GM21737 (cell line): ENCODE measurements at regions not wholly inside any gene's neighbourhood (a gene's known extent, or its start where the extent isn't known, plus 50 kb on each side); places are given as distances from the start of the nearest gene placed in this dataset.

Experiments used
- ATAC-seq: cut with Tn5 transposase; IDR thresholded peaks from one replicate; pipeline ENCODE4 v1.9.1; 2021; ENCODE audit warnings: mild to moderate bottlenecking, moderate library complexity; ENCODE audit not compliant: unreplicated experiment

DNA sequence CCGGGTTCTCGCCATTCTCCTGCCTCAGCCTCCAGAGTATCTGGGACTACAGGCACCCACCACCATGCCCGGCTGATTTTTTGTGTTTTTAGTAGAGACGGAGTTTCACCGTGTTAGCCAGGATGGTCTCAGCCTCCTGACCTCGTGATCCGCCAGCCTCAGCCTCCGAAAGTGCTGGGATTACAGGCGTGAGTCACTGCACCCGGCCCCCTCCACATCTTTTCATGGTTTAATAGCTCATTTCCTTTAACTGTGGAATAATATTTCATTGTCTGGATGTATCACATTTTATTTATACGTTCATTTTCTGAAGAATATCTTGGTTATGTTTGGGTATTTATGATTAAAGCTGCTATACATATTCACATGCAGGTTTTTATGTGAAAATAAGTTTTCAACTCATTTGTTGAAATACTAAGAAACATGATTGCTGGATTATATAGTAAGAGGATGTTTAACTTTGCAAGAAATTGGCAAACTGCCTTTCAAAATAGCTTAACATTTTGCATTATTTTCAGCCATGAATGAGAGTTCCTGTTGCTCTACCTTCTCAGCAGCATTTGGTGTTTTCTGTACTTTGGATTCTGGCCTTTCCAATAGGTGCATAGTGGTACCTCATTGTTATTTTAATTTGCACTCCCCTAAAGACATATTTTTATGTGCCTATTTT is 591.9 kb downstream of the TECRL start:
- no peak for ATAC-seq

DNA sequence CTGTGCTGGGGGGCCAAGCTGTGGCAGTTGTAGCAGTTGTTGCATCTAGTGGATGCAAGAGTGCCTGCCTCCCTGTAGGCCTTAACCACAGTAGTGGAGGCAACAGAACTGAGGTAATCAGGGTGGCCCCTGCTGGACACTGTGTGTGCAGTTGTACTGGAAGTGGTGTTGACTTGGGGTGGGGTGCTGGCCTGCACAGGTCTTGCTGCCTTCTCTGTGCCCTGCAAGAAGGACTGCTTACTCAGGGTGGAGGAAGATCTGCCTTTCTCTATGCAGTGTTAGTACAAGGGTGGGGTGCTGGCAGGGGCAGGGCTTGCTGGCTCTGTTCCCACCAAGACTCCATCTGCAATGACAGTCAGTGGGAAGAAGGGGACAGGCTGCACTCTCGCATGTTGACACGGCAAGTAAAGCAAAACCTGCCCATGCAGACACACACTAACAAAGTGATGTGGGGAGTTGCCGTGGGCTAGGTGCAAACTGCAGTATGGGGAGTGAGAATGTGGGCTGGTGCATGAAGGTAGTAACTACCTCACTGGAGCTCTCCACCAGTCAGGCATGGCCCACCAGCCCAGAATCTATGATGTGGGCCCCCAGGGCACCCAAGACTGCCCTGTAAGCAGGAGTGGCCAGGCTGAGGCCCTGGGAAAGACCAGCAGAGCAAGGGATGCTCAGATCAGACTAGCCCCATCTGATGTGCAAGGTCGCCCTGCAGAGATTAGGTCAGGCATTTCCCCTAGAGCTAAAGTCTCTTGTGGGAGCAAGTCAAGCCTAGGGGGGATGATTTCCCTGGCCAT is 594.9 kb downstream of the TECRL start:
- no peak for ATAC-seq

DNA sequence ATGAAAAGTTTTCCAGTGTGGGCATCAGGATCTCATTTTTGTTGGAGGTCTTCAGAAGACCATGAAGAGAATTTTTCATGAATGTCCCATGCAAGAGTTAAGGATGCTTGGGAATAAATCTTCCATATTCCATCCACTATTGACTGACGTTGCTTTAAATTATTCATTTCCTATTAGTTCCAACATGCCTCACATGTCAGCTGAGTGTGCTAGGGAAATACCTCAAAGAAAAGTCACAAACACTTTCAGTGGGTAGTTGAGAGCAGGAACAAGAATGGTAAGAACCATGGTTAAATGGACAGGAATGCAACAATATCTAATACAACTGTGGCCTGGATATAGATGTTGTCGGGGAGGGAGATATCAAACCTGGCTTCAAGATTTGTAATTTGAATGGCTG is 610.1 kb downstream of the TECRL start:
- no peak for ATAC-seq

DNA sequence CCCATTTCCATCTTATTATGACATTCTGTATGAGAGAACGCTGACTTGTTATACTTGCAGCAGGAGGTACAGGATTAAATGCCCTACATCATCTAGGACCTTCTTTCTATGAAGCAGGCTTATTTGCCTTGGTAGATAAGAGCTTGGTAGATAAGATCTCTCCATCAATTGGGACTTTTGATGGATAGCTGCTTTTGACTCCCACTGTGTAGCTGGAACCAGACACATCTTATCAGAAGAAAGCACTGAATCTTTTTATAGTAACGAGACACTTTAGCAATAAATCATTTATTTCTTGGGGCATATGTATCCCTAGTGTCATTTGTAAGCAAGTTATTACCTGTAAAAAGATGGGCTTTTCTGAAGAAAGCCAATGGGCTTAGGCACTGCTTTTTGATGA is 613.9 kb downstream of the TECRL start:
- ATAC-seq: no peak

DNA sequence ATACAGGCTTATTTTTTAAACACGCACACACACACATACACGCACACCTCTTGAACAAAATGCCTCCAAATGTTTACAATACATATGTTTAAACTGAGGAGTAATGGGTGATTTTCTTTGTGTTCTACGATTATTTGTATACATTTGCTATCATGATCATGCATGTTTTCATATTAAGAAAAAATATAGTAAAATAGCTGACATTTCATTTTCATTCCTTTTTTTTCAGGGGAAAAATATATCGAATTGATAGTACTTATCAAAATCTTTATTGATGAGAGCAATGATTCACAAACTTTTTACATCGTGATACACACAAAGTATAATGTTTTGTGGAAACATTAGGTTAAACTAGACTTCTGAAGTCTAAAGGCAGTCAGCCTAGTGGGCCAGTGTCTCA is 618.9 kb downstream of the TECRL start:
- ATAC-seq: no peak

DNA sequence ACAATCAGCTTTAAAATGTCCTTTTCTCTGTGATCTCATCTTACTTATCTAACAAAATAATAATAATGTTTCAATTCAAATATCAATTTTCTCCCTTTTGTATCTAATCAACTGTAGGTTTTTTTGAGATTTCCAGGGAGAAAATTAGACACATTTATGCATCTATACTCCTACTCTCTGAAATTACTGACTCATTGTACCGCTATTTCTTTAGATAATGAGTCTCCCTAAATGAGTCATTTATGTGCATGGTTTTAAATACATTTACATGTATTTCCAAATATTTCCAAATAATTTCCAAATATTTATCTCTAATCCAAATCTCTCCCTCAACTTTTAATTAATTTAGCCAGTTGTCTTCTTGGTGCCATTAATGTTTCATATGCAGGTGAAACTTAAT is 621.0 kb downstream of the TECRL start:
- ATAC-seq: no peak

DNA sequence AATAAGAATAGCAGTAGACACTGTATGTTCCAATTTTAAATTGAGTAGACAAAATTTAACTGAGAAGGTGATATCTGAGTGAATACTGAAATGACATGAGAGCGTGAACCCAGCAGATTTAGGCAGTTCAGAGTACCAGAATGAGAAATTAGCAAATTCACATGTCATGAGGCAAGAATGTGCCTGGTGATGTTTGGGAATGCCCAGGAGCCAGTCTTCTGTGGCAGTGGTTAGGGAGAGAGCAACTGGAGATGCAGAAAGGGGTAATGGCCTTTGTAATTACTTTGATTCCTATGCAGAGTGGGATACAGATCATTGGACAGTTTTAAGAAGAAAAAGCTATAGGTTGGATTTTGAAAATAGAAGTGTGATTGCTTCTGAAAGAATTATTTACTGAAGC is 621.9 kb downstream of the TECRL start:
- no peak for ATAC-seq

DNA sequence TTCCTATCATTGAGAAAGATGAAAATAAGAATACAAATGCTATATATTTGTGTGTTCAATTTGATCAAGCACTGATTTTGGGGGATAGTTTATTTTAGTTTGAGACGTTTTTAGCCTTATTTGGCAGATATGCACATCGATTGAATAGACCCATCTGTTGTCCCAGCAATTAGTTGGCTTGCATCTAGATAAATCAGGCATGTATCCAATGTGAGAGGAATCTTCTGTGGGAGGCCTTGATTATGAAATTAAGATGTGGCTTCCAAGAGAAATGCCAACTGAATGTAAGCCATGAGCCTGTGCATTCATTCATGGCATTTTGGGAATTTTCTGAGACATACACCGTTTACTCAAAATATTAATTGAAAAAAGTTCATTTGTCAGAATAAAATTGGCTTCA is 623.1 kb downstream of the TECRL start:
- no peak for ATAC-seq

DNA sequence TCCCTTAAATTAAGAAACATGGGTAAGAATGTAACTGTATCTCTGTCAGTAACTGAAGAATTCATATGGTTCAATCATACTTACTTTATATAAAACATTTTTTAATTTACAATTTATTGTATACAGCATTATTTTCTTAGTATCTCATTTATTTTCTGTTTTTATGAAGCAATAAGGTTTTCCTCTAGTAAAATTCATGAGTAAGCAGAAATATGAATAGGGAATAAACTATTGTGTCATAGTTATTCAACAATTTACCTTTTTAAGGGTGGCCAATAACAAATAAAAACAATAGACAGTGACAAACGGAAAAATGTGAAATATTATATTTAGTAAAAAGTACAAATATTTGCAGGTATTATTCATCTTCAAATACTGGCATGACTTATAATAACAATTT is 624.4 kb downstream of the TECRL start:
- no peak for ATAC-seq

DNA sequence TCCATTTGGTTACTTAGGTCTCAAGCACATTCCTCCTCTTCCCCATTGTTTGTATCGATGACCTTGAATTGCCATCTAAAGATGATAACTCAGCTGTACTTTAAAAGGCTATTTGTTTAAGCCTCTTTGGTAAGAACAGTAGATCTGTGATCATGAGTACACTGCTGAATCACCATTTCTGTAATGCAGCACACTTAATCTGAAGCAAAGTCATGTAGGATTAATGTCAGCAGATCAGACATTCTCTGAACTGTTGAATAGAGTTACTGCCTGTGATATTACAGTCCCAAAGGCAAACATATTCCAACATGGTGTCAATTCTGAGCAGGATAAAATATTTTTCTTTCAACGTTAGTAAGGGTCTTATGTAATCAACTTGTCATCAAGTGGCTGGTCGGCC is 631.6 kb downstream of the TECRL start:
- no peak for ATAC-seq

DNA sequence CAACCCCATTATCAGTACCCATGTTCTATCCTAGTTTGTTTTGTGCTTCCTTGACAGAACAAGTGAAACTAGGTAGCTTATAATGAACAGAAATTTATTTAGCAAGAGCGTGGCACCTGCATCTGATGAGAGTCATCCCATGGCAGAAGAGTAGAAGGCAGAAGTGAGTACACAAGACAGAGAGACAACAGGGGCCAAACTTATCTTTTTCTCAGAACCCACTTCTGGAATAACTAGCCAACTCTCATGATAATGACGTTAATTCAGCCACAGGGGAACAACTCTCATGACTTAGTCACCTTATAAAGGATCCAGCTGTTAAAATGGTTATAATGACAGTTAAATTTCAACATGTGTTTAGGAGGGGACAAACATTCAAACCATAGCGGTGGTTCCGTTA is 644.9 kb downstream of the TECRL start:
- ATAC-seq: no peak

DNA sequence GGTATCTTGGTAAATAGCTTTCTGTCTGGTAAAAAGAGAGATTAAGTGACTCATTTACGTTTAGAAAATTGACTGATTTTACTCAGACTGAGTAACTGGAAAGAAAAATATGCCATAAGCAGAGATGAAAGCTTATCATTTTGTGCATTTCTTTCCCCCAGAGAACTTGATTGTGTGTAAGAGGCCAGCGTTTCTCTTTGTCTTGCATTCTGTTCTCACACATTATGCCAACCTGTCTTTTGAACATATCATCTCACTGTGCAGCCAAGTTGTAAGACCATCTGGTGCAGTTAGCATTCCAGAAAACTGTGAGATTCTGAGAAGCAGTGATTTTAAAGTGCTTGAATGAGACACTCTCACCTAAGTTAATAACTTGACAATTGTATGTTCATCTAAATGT is 651.3 kb downstream of the TECRL start:
- ATAC-seq: no peak

DNA sequence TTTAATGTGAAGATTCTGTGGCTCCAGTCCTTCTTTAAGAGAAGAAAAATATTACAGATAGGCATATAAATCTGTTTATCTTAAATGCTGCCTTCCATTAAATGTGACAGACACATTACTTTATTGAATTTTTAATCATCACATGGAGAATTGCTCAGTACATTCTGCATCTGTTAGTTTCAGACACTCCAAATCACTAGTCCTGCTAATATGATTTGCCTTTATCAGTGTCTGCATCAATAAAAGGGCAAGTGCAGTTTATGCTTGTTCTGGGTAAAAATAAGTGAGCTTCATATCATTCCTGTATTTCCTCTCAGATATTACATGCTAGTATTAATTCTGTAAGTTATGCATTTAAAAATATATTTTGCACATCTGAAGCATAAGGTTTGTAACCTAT is 666.4 kb downstream of the TECRL start:
- no peak for ATAC-seq

DNA sequence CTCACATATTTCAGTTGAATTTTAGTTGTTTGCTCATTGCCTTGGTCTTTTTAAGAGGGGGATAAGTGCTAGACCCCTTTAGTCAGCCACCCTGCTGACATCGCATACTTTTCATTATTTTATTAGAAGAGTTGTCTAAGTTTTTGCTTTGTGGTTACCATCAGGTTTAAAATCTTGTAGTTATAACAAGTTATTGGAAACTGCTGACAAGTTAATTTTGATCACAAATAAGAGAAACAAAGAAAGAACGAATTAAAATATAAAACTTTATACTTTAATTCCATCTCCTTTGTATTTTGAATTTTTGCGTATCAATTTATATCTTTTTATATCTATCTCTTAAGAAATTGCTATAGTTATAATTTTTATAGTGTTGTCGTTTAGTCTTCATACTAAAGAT is 679.7 kb downstream of the TECRL start:
- ATAC-seq: no peak

DNA sequence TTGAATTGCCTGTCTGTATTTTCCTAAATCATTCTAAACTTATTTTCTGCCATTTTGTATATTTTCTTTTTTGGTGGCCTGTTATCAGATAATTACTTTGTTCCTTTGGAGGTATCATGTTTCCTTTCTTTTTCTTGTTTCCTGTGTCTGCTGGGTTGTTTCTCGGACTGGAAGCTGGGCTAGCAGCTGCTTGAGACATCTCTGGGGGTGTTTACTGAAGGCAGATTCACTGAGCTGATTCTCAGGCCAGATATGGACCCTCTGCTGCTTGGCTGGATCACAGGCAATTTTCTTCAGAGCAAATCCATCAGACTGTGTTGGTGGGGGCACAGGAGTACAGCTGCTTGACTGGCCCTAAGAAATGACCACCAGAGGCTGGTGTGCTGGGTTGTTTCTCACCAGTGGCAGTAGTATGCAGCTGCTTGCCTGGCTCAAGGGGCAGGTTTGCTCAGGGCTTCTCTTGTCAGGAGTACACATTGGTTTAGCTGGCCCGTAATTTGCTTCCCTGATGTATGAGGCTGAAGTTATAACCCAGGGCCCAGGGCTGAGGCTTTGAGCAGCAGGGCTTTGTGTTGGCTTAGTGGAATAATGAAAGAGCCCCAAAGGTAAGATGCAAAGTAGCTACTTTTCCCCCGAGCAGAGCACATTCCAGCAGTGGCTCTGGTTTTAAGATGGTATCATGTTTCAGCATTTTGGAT is 680.6 kb downstream of the TECRL start:
- ATAC-seq: no peak

DNA sequence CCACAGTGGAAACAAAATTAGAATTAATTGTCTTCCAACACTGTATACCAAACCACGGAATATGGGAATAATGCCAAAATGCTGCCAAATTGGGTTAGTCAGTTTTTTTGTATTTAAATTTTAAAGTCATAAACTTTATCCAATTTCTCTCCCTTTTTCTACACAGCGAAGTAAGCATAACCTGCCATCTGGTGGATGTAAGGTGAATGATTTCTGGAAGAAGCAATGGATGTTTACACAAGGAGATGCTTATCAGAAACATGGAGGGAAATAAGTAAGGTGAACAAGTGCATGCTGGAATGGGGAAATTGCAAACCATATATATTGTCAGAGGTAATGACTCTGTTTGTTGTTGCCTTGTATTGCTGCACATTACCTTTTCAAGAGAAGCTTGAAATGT is 691.9 kb downstream of the TECRL start:
- no peak for ATAC-seq

DNA sequence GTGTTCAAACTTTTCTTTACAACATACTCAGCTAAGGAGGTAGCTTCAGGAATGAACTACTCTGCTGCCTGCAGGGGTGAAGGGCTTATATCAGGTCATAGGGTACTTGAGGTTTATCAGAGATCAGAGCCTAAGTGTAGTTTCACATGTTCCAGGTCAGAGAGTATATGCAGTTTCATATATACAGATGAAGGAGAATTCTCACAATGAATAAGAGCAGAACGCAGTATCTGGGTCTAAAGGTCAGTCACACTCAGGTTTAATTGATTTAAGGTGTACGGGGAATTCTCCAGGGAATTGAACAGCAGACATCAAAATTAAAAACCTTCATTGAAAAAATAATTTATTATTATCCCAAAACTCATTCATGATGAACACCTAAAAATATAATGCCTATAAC is 700.6 kb downstream of the TECRL start:
- ATAC-seq: no peak

DNA sequence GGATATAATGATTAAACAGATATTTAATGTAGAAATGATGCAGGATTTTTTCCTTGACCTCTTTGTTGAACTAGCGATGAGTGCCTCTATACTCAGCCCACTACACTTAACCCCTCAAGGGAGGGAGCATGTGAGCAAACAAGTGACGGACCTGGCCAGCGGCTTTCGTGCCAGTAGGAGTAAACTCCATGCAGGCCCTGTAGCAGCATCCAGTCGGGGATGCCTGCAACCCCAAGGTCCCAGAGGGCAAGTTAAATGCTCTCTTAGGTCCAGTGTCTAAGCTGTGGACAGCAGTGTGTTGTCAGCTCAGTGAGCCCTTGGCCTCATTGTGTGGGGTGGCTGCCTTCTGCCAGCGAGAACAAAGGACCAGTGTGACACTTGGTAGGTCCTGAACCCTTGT is 708.7 kb downstream of the TECRL start:
- no peak for ATAC-seq

DNA sequence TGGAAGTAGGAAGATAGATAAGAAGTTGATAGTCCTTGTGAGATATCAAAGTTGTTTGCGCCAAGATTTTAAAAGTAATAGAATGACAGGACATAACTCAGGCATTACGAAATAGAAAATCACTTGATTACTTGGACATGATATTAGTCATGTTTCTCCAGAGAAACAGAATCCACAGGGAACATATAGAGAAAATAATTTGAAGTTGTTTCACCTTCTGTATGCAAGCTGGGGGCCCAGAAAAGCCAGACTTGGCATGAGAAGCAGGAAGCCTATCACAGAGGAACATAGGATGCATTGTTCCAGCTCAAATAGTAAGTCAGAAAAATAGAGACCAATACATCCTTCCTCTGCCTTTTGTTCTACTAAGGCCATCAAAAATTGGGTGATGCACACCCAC is 715.9 kb downstream of the TECRL start:
- ATAC-seq: no peak

DNA sequence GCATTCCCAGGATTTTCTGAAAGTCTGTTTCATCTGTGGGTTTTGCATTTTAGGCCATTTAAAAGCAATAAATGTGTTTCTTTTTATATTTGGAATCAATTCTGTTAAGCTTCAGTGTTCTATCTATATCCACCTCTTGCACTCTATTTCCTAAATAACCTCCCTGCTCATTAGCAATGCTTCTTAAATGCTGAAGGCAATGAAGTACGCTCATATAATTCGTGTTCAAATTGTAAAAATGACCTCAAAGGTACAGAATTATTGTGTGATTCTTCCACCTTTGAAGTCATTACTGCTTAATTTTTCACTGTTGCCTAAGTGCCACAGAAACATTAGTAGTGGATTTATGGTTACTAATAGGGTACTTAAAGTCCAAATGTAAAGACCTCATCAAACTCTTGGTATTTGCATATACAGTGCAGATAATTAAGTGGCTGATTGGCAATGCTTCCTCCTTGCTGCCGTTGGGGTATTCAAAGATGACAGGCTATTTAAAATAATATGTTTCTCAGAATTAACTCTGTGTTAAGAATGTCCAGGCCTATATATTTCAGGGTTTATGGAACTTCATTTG is 730.8 kb downstream of the TECRL start:
- no peak for ATAC-seq

DNA sequence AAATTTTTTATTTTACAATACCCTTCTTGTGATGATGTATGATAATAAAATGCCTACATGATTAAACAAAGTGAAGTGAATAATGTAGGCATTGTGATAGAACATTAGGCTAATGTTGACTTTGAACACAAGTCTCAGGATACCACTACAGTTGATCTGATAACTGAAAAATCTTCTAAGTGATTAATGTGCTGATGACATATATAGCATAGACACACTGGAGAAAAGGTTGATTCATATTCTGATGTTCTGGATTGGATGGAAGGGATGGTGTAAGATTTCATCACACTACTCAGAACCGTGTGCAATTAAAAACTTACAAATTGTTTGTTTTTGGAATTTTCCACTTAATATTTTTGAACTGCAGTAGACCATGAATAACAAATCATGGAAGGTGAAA is 738.5 kb downstream of the TECRL start:
- no peak for ATAC-seq

DNA sequence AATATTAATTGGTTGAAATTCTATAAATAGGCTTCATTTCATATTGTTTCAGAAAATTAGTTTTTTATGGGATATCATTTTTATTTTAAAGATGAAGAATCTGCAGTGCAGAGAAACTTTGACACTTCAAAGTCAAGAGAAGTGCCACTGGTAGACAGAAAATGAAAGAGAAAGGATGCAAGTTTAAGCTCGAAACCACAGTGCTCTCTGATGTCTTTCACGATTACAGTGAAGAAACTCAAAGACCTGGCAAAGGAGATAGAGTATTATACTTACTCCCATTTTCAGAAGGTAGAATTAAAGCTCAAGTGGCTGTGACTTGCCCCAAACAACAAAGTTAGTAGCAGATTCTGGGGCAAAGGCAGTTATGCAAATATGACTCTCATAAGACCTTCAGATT is 745.4 kb downstream of the TECRL start:
- ATAC-seq: no peak
